HCT116 (cell line): ENCODE measurements at regions not wholly inside any gene's neighbourhood (a gene's known extent, or its start where the extent isn't known, plus 50 kb on each side); places are given as distances from the start of the nearest gene placed in this dataset.

Experiments
- ATAC-seq: fragments of 200-7000 bp; cut with Tn5 transposase; 2 replicates; pipeline ENCODE4 v1.9.1; 2020; ENCODE audit warnings: mild to moderate bottlenecking, moderate library complexity
- BruUV-seq: library from RNA; stranded (reverse); fragments of 400-500 nt; replicated peaks from 2 replicates; lab custom pipeline; 2021; lab: Mats Ljungman, UMichigan
- CTCF ChIA-PET: fragments of 300-600 bp; sonication (Branson Sonifier 250); formaldehyde crosslinking; loops from one replicate; lab custom pipeline; 2021; ENCODE audit warnings: antibody characterized with exemption; lab: Charles Lee
- POLR2A ChIA-PET: fragments of 300-600, 350-600 bp; sonication (Branson Sonifier 250); formaldehyde crosslinking; loops from one replicate; lab custom pipeline; 2021; ENCODE audit warnings: antibody characterized with exemption; lab: Charles Lee
- RAD21 ChIA-PET, 2 experiments: fragments of 300-600 bp; sonication (Branson Sonifier 250); formaldehyde crosslinking; loops; one replicate each; lab custom pipeline; 2023; ENCODE audit warnings: low total read pairs in 2 of 2; ENCODE audit not compliant: uncharacterized antibody in 2 of 2, unreplicated experiment in 2 of 2, low non-redundant PET in 1 of 2; lab: Charles Lee
- DNase-seq: peaks from one replicate; pipeline ENCODE4 v3.0.0-alpha.2; 2010; ENCODE audit warnings: low read depth, low spot score
- H2AFZ ChIP-seq: fragments of 200-600 bp; shearing (Covaris generic), sonication (generic); 2 replicates; pipeline ENCODE4 v1.6.1; 2017; ENCODE audit warnings: low read depth, mixed run types, mixed read lengths, antibody characterized with exemption, low read length; ENCODE audit not compliant: poor library complexity, severe bottlenecking
- H3K27ac ChIP-seq: 2 replicates; pipeline ENCODE4 v1.5.1; 2012; ENCODE audit warnings: low read depth, low read length
- H3K27me3 ChIP-seq: fragments of 200-600 bp; sonication (generic); 2 replicates; pipeline ENCODE4 v1.6.1; 2016; ENCODE audit warnings: mixed run types, low read length, mixed read lengths; ENCODE audit not compliant: insufficient read depth
- H3K36me3 ChIP-seq, 2 experiments: fragments of 200-500 bp in 1 of 2; fragments of 200-600 bp in 1 of 2; sonication (Bioruptor generic) in 1 of 2; sonication (generic) in 1 of 2; 2 replicates each; pipeline versions ENCODE4 v1.5.1 to v1.6.1; 2014 to 2016; ENCODE audit warnings: low read length in 2 of 2, inconsistent platforms in 1 of 2, mixed read lengths in 1 of 2, mixed run types in 1 of 2; ENCODE audit not compliant: insufficient read depth in 2 of 2, control insufficient read depth in 1 of 2
- H3K4me1 ChIP-seq, 2 experiments: fragments of 200-600 bp in 1 of 2; sonication (generic) in 1 of 2; 2 replicates each; pipeline versions ENCODE4 v1.5.1 to v1.6.1; 2012 to 2017; ENCODE audit warnings: low read length in 2 of 2, inconsistent platforms in 1 of 2, mild to moderate bottlenecking in 1 of 2, mixed read lengths in 1 of 2, mixed run types in 1 of 2, moderate library complexity in 1 of 2; ENCODE audit not compliant: insufficient read depth in 2 of 2, control insufficient read depth in 1 of 2
- H3K4me2 ChIP-seq: fragments of 200-600 bp; sonication (generic); 2 replicates; pipeline ENCODE4 v1.6.1; 2017; ENCODE audit warnings: mixed run types, low read length, mixed read lengths
- H3K4me3 ChIP-seq, 2 experiments: fragments of 200-600 bp in 1 of 2; sonication (generic) in 1 of 2; replicated peaks in 1 of 2; 2 replicates each; pipeline ENCODE4 v1.5.1; 2011 to 2016; ENCODE audit warnings: low read length in 2 of 2, control low read depth in 1 of 2, low read depth in 1 of 2, mild to moderate bottlenecking in 1 of 2, mixed read lengths in 1 of 2, mixed run types in 1 of 2
- H3K79me2 ChIP-seq: fragments of 200-600 bp; sonication (generic); 2 replicates; pipeline ENCODE4 v1.6.1; 2017; ENCODE audit warnings: mild to moderate bottlenecking, mixed run types, low read length, moderate library complexity, mixed read lengths; ENCODE audit not compliant: insufficient read depth
- H3K9ac ChIP-seq: fragments of 200-600 bp; sonication (generic); 2 replicates; pipeline ENCODE4 v1.6.1; 2016; ENCODE audit warnings: low read length, mixed read lengths
- H3K9me2 ChIP-seq: fragments of 200-600 bp; sonication (generic), shearing (Covaris generic); 2 replicates; pipeline ENCODE4 v1.6.1; 2017; ENCODE audit warnings: mixed run types, mild to moderate bottlenecking, moderate library complexity; ENCODE audit not compliant: insufficient read depth
- H3K9me3 ChIP-seq, 2 experiments: fragments of 200-500 bp in 1 of 2; fragments of 200-600 bp in 1 of 2; sonication (Bioruptor generic) in 1 of 2; sonication (generic) in 1 of 2; 2 replicates each; pipeline ENCODE4 v1.6.1; 2014 to 2017; ENCODE audit warnings: low read length in 2 of 2, mixed read lengths in 2 of 2, inconsistent platforms in 1 of 2, low read depth in 1 of 2, mild to moderate bottlenecking in 1 of 2, mixed run types in 1 of 2, moderate library complexity in 1 of 2; ENCODE audit not compliant: control insufficient read depth in 1 of 2, insufficient read depth in 1 of 2
- H4K20me1 ChIP-seq: fragments of 200-600 bp; sonication (generic), shearing (Covaris generic); 2 replicates; pipeline ENCODE4 v1.6.1; 2017; ENCODE audit warnings: mixed run types, mild to moderate bottlenecking, moderate library complexity; ENCODE audit not compliant: insufficient read depth
- CBX3 ChIP-seq: IDR thresholded peaks from 2 replicates; pipeline ENCODE4 v1.6.1; 2012; ENCODE audit warnings: low read depth
- EZH2 ChIP-seq: fragments of 200-600 bp; sonication (generic); IDR thresholded peaks from 2 replicates; pipeline ENCODE4 v1.6.1; 2017; ENCODE audit warnings: antibody characterized with exemption, mixed run types
- FOSL1 ChIP-seq: IDR thresholded peaks from 2 replicates; pipeline ENCODE4 v1.6.1; 2012; ENCODE audit warnings: low read depth
- POLR2A ChIP-seq: IDR thresholded peaks from 2 replicates; pipeline ENCODE4 v1.7.0; 2011; ENCODE audit warnings: borderline replicate concordance; ENCODE audit not compliant: insufficient read depth, insufficient read length; ENCODE audit errors: extremely low read depth
- RAD21 ChIP-seq: IDR thresholded peaks from 2 replicates; pipeline ENCODE4 v1.6.1; 2012; ENCODE audit warnings: low read depth, mild to moderate bottlenecking
- SRF ChIP-seq: IDR thresholded peaks from 2 replicates; pipeline ENCODE4 v1.6.1; 2012; ENCODE audit warnings: low read depth
- YY1 ChIP-seq: IDR thresholded peaks from 2 replicates; pipeline ENCODE4 v1.6.1; 2011; ENCODE audit warnings: low read length, low read depth, moderate library complexity, mild to moderate bottlenecking; ENCODE audit not compliant: insufficient replicate concordance; ENCODE audit errors: extremely low read depth
- ZFX ChIP-seq: fragments of 450-650 bp; IDR thresholded peaks from 2 replicates; pipeline ENCODE4 v1.6.1; 2017
- ZNF274 ChIP-seq: fragments of 200-500 bp; sonication (Bioruptor generic); IDR thresholded peaks from 2 replicates; pipeline ENCODE4 v1.6.1; 2014; ENCODE audit warnings: mild to moderate bottlenecking, low read depth, low read length, inconsistent platforms
- intact Hi-C: fragments of 100-400 bp; cut with micrococcal nuclease; formaldehyde crosslinking; loops from 2 replicates; pipeline ENCODE4 v1.10.0; 2022

DNA sequence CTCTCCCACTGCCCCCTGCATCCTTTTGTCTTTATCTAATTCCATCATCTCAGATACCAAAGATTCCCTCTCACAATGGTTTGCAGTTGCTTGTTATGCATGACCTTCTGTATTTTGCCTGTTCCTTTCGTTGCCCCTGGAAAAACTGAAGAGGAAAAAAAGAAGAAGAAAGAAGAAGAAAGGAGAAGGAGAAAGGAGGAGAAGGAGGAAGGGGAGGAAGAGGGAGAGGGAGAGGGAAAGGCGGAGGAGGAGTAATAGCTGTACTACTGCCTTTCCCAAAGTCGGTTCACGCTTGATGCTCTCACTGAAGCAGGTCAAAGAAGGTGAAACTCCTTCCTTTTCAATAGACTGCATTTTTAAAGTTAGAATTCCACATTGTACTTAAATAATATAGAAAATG lies 513.8 kb downstream of the PTPRC start (continued):
- TF ChIP-seq SRF (no peak), ZFX (no peak), EZH2 (no peak), CBX3 (no peak)

DNA sequence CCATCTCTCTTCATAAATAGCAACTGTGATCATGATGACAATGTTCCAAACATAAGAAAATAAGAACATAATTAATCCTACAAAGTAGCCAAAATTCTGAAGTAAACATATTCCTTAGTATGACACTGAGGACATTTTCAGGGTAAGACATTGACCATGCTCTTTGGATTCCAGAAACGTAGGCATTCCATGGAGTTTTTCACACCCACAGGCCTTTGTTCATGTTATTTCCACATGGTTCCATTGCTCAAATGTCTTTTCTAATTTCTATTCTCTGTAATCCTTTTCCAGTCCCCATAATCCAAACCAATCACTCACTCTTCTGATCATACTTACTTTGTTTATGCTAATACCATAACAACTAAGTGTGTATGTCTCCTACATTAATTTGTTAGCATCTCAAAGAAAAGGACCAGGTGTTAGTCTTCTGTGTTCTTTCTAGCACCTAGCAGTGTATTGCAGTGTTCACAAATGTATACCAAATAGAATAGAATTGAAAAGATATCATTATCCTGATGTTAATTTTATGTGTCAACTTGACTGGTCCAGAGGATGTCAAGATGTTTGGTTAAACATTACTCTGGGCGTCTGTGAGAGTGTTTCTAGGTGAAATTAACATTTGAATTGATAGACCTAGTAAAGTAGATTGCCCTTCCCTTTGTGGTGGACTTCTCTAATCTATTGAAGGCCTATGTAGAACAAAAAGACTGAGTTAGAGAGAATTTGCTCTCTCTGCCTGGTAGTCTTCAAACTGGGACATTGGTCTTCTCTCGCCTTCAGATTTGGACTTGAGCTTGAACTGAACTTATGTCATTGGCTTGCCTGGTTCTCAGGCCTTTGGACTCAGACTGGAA lies 516.6 kb downstream of the PTPRC start:
- H3K4me3 ChIP-seq = no peak overlapping the region
- H3K4me2 ChIP-seq = no peak overlapping the region
- 0 out of 4 replicates have a peak, but pooled peaks cover 0 to 5% of the 10 kb centered on the region in 2 experiments for H3K4me1 ChIP-seq
- H3K9me3 ChIP-seq = no peaks in the 10 kb centered on the region
- ChIA-PET RAD21 (no interaction called here), CTCF (no interaction called here)
- DNase-seq (no peak), ATAC-seq (no peak)
- no peaks in the 10 kb centered on the region for H3K36me3 ChIP-seq
- TF ChIP-seq ZNF274 (no peak), RAD21 (no peak), POLR2A (no peak), YY1 (no peak), FOSL1 (no peak)
- TF ChIP-seq, all 23 proteins: peak for 0
- no peak overlapping the region for H2AFZ ChIP-seq
- no TSS peak for BruUV-seq
- intact Hi-C loops = no loop called here
- H3K79me2 ChIP-seq = no peaks in the 10 kb centered on the region
- H3K9me2 ChIP-seq = no peaks in the 10 kb centered on the region
- H3K9ac ChIP-seq = no peak overlapping the region
- H3K27ac ChIP-seq = no peak overlapping the region
- POLR2A ChIA-PET = no interaction called here
- H4K20me1 ChIP-seq = no peaks in the 10 kb centered on the region
- H3K27me3 ChIP-seq = no peaks in the 10 kb centered on the region
